Activated CD8-positive, alpha-beta T cell treated with anti-CD3 and anti-CD28 coated beads for 36 hours (primary cell): ENCODE measurements at regions not wholly inside any gene's neighbourhood (a gene's known extent, or its start where the extent isn't known, plus 50 kb on each side); places are given as distances from the start of the nearest gene placed in this dataset.

ENCODE experiments used
- ATAC-seq: fragments of 200-7000 bp; cut with Tn5 transposase; one replicate; pipeline ENCODE4 v1.10.0; 2021; ENCODE audit warnings: mild to moderate bottlenecking, moderate library complexity
- CTCF ChIA-PET: fragments of 350-600 bp; sonication (Branson Sonifier 250); formaldehyde crosslinking; loops from one replicate; lab custom pipeline; 2021; ENCODE audit warnings: antibody characterized with exemption; lab: Charles Lee
- POLR2A ChIA-PET: fragments of 350-600 bp; sonication (Branson Sonifier 250); formaldehyde crosslinking; loops from one replicate; lab custom pipeline; 2021; ENCODE audit warnings: antibody characterized with exemption; lab: Charles Lee
- DNase-seq: peaks from one replicate; pipeline ENCODE4 v3.0.0-alpha.2; 2020
- H3K27ac Mint-ChIP-seq: one replicate; pipeline ENCODE4 v1.8.0; 2021; ENCODE audit warnings: mild to moderate bottlenecking, mixed read lengths
- H3K27me3 Mint-ChIP-seq: one replicate; pipeline ENCODE4 v1.8.0; 2021; ENCODE audit warnings: mixed read lengths
- H3K36me3 Mint-ChIP-seq: one replicate; pipeline ENCODE4 v1.8.0; 2021; ENCODE audit warnings: low read depth, mixed read lengths
- H3K4me1 Mint-ChIP-seq: one replicate; pipeline ENCODE4 v1.8.0; 2021; ENCODE audit warnings: low read depth, mixed read lengths
- H3K4me3 Mint-ChIP-seq: one replicate; pipeline ENCODE4 v1.8.0; 2021; ENCODE audit warnings: mild to moderate bottlenecking, moderate library complexity, mixed read lengths
- H3K9me3 Mint-ChIP-seq: one replicate; pipeline ENCODE4 v1.8.0; 2021; ENCODE audit warnings: mixed read lengths
- intact Hi-C: fragments of 100-400 bp; cut with micrococcal nuclease; formaldehyde crosslinking; loops from one replicate; pipeline ENCODE4 v1.10.0; 2022
- TF ChIP-seq, protein P1 (sequence below): fragments of 200-600 bp; IDR thresholded peaks from one replicate; pipeline ENCODE4 v1.8.0; 2022; ENCODE audit warnings: antibody characterized with exemption, mild to moderate bottlenecking

DNA sequence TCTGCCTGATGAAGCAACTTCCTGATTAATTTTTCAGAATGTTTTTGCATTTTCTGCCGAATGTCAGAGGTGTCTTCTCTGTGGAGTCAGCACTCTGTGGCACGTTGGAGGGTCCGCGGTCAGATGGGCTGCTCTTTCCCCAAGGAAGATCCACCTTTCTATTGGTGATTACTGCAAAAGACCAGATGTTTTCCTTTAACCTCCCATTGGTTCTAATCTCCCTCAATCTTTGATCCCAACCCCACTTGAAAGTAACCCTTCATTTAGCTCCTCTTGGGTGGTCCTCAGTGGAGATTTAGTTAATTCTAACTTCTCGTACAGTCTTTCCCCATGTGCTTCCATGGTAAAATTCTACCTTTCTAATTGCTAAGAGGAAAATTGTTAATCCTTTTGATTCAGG lies 397.7 kb upstream of the DDHD1 start:
- no peak for ATAC-seq
- no peak overlapping the region for H3K27ac Mint-ChIP-seq
- TF ChIP-seq, protein P1, sequence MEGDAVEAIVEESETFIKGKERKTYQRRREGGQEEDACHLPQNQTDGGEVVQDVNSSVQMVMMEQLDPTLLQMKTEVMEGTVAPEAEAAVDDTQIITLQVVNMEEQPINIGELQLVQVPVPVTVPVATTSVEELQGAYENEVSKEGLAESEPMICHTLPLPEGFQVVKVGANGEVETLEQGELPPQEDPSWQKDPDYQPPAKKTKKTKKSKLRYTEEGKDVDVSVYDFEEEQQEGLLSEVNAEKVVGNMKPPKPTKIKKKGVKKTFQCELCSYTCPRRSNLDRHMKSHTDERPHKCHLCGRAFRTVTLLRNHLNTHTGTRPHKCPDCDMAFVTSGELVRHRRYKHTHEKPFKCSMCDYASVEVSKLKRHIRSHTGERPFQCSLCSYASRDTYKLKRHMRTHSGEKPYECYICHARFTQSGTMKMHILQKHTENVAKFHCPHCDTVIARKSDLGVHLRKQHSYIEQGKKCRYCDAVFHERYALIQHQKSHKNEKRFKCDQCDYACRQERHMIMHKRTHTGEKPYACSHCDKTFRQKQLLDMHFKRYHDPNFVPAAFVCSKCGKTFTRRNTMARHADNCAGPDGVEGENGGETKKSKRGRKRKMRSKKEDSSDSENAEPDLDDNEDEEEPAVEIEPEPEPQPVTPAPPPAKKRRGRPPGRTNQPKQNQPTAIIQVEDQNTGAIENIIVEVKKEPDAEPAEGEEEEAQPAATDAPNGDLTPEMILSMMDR: no peak
- CTCF ChIA-PET: no interaction called here
- H3K4me3 Mint-ChIP-seq: no peak overlapping the region
- no peaks in the 10 kb centered on the region for H3K4me1 Mint-ChIP-seq
- no peak for DNase-seq
- no peaks in the 10 kb centered on the region for H3K27me3 Mint-ChIP-seq
- H3K9me3 Mint-ChIP-seq: no peaks in the 10 kb centered on the region
- intact Hi-C loops: no loop called here
- no peaks in the 10 kb centered on the region for H3K36me3 Mint-ChIP-seq
- POLR2A ChIA-PET: no interaction called here

DNA sequence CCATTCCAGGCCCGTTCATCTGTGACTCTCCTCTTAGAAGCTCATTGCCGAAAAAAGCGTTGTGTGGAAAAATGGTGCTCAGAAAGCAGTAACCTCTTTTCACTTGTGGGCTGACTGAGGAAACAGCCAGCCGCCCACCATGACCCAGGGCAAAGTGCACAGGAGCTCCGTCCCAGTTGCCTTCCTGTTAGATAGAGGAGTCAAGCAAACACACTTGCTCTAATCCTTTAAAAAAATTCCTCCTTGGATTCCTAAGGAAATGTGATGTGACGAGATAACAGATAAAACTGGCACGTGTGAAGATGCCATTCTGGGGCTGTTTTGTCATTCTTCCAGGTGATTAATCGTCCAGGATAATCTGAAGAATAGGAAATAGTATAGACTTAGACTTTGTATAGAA lies 396.8 kb upstream of the DDHD1 start:
- no peaks in the 10 kb centered on the region for H3K27me3 Mint-ChIP-seq
- H3K4me1 Mint-ChIP-seq: no peaks in the 10 kb centered on the region
- H3K9me3 Mint-ChIP-seq: no peaks in the 10 kb centered on the region
- ATAC-seq (no peak), DNase-seq (no peak)
- intact Hi-C loops: loop anchor here (10.0 kb wide), 1 partner anchor 795 kb away; no protein-coding TSS in a partner anchor
- no peaks in the 10 kb centered on the region for H3K36me3 Mint-ChIP-seq
- ChIA-PET POLR2A (no interaction called here), CTCF (interaction anchor here (2.8 kb wide), 1 partner anchor 11 kb away, joined by 10 read pairs; no protein-coding TSS in a partner anchor)
- TF ChIP-seq, protein P1: no peak
- no peak overlapping the region for H3K4me3 Mint-ChIP-seq
- no peak overlapping the region for H3K27ac Mint-ChIP-seq

DNA sequence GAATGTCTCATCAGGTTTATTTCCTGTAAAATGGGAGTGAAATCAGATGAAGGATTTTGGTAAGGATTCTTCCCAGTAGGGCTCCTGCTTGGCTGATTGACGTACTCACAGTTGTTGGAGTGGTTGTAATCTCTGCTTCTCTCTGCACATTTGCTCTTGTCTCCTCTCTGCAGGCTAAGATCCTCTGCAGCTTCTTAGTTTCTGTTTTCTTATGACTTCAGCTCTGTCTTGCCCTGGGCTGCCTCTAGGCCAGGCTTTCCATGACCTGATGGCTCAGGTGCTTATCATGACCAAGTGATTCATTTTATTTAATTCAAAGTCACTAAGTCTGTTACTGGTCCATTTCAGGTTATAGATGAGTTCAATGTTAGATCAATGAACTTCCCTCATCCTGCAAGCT lies 394.5 kb upstream of the DDHD1 start:
- intact Hi-C loops: loop anchor here (10.0 kb wide), 1 partner anchor 797 kb away; no protein-coding TSS in a partner anchor
- no peaks in the 10 kb centered on the region for H3K9me3 Mint-ChIP-seq
- H3K4me1 Mint-ChIP-seq: no peaks in the 10 kb centered on the region
- no peak overlapping the region for H3K4me3 Mint-ChIP-seq
- H3K27ac Mint-ChIP-seq: no peak overlapping the region
- TF ChIP-seq, protein P1: no peak
- ATAC-seq: no peak
- CTCF ChIA-PET: interaction anchor here (2.8 kb wide), 1 partner anchor 8 kb away, joined by 10 read pairs; no protein-coding TSS in a partner anchor
- POLR2A ChIA-PET: no interaction called here
- no peaks in the 10 kb centered on the region for H3K36me3 Mint-ChIP-seq
- no peak for DNase-seq
- H3K27me3 Mint-ChIP-seq: no peaks in the 10 kb centered on the region

- no peak overlapping the region for H3K27ac Mint-ChIP-seq
- H3K4me3 Mint-ChIP-seq: no peak overlapping the region
- DNase-seq (no peak), ATAC-seq (no peak)
- no peaks in the 10 kb centered on the region for H3K27me3 Mint-ChIP-seq
- ChIA-PET CTCF (no interaction called here), POLR2A (no interaction called here)
- H3K4me1 Mint-ChIP-seq: no peaks in the 10 kb centered on the region
- intact Hi-C loops: loop anchor here (10.0 kb wide), 1 partner anchor 800 kb away; no protein-coding TSS in a partner anchor
- TF ChIP-seq, protein P1: no peak
- H3K36me3 Mint-ChIP-seq: no peaks in the 10 kb centered on the region
- no peaks in the 10 kb centered on the region for H3K9me3 Mint-ChIP-seq
These were observed 392.1 kb upstream of the DDHD1 start for GRCh38 chr14:53545217-53545616.

DNA sequence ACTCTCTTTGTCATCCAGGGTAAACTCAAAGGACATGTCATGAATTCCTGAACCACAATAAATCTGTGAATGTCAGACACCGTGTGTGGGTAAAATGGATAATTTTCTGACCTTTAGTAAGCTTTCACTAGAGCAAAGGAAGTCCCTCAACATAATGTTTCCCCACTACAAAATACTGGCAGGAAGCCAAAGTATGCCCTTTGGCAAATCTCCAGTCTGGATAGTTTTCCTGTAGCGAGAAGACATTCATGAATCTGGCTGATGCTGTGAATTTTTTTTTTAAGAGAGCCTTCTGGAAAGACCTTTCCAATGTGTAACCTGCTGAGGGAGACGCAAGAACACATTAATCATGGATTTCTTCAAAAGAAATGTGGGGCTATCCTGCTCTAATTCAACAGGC lies 389.6 kb upstream of the DDHD1 start:
- no peaks in the 10 kb centered on the region for H3K27me3 Mint-ChIP-seq
- no peak for ATAC-seq
- no peaks in the 10 kb centered on the region for H3K9me3 Mint-ChIP-seq
- CTCF ChIA-PET: interaction anchor here (0.7 kb wide), 1 partner anchor 9 kb away, joined by 3 read pairs; no protein-coding TSS in a partner anchor
- POLR2A ChIA-PET: no interaction called here
- no peaks in the 10 kb centered on the region for H3K36me3 Mint-ChIP-seq
- H3K27ac Mint-ChIP-seq: no peak overlapping the region
- H3K4me1 Mint-ChIP-seq: no peaks in the 10 kb centered on the region
- intact Hi-C loops: loop anchor here (10.0 kb wide), 1 partner anchor 802 kb away; no protein-coding TSS in a partner anchor
- H3K4me3 Mint-ChIP-seq: no peak overlapping the region
- TF ChIP-seq, protein P1: no peak
- DNase-seq: no peak
